ENCODE measurements at regions not wholly inside any gene's neighbourhood (a gene's known extent, or its start where the extent isn't known, plus 50 kb on each side); places are given as distances from the start of the nearest gene placed in this dataset.

DNA sequence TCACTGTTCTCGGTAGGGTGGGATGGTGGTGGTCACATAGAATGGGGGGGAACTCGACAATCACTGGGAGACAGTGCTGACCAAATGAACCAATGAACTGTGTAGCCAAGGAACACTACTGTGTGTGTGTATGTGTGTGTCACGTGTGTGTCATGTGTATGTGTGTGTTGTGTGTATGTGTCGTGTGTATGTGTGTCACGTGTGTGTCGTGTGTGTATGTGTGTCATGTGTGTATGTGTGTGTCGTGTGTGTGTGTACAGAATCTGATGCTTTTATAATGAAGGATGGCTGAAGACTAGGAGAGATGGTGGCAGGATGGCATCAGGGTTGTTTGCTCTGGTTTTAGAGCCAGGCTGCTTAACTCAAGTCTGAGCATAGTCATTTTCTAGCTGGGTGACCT lies 99.1 kb upstream of the DUSP22 start:
- no peak overlapping the region for H3K4me2 ChIP-seq (ENCODE audit: low read length)
- H3F3A ChIP-seq (ENCODE audit: insufficient read depth, low read length, poor library complexity, severe bottlenecking) = no peaks in the 10 kb centered on the region
- H2AFZ ChIP-seq (ENCODE audit: low read depth, low read length) = no peak overlapping the region
- H3K4me3 ChIP-seq (ENCODE audit: low read length) = no peak overlapping the region
- no peak overlapping the region for H3K9ac ChIP-seq (ENCODE audit: low read length)
- H3K27me3 ChIP-seq (ENCODE audit: insufficient read depth, low read depth, low read length) = no peaks in the 10 kb centered on the region
- H3K36me3 ChIP-seq (ENCODE audit: insufficient read depth, low read length) = no peaks in the 10 kb centered on the region
- H3K79me2 ChIP-seq (replicated peaks; ENCODE audit: insufficient read depth, low read length) = no peaks in the 10 kb centered on the region
- no peaks in the 10 kb centered on the region for H3K9me2 ChIP-seq (ENCODE audit: insufficient read depth, low read length)
- H3K9me3 ChIP-seq (ENCODE audit: low read length) = no peaks in the 10 kb centered on the region
- no peaks in the 10 kb centered on the region for H4K20me1 ChIP-seq (ENCODE audit: insufficient read depth)
- TF ChIP-seq MXI1 (conservative IDR thresholded peaks at IDR 0.05; ENCODE audit: poor library complexity, severe bottlenecking) = no peak
- no peak for TF ChIP-seq EP300 (conservative IDR thresholded peaks at IDR 0.05; ENCODE audit: poor library complexity, severe bottlenecking)
- TF ChIP-seq RAD21 (conservative IDR thresholded peaks at IDR 0.05) = no peak
- TF ChIP-seq POLR2AphosphoS5 (IDR thresholded peaks at IDR 0.05) = no peak
- TF ChIP-seq CTCF (IDR thresholded peaks at IDR 0.05; ENCODE audit: poor library complexity, severe bottlenecking) = no peak
- TF ChIP-seq REST (IDR thresholded peaks at IDR 0.05; ENCODE audit: borderline replicate concordance) = no peak
- TF ChIP-seq SMC3 (conservative IDR thresholded peaks at IDR 0.05; ENCODE audit: poor library complexity) = no peak
- TF ChIP-seq TAF1 (IDR thresholded peaks at IDR 0.05; ENCODE audit: low read depth) = no peak
- TF ChIP-seq EZH2 (IDR thresholded peaks at IDR 0.05; ENCODE audit: borderline replicate concordance, insufficient read depth, low read length, poor library complexity, severe bottlenecking) = no peak
- H3K27ac ChIP-seq (ENCODE audit: low read length) = no peak overlapping the region

DNA sequence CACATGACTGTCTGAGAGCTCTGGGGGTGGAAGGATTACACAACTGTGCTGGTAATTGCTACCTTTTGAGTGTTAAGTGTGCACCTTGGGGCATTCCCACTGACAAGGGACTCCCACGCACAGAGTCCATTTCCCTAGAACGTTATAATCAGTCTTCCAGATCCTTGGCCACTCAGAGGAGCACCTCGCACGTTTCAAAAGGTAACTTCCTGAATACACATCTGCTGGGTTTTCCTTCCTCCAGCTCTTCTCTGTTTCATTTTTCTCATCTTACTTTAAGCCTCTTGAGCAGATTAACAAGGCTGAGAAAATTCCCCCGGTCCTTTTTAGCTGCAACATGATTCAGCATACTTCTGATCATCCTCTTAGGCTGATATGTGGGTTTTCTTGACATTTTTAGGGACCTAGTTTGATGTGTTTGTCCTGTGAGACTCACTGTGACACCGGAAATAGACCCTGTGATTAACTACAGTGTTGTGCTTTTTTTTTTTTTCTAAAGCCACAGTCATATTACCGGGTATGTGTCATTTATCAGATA lies 98.4 kb upstream of the DUSP22 start:
- Histone ChIP-seq H3K4me2 (ENCODE audit: low read length) (no peak overlapping the region), H3K4me3 (ENCODE audit: low read length) (no peak overlapping the region), H3K9ac (ENCODE audit: low read length) (no peak overlapping the region), H3F3A (ENCODE audit: insufficient read depth, low read length, poor library complexity, severe bottlenecking) (no peaks in the 10 kb centered on the region), H3K36me3 (ENCODE audit: insufficient read depth, low read length) (no peaks in the 10 kb centered on the region), H2AFZ (ENCODE audit: low read depth, low read length) (no peak overlapping the region), H3K79me2 (replicated peaks; ENCODE audit: insufficient read depth, low read length) (no peaks in the 10 kb centered on the region), H4K20me1 (ENCODE audit: insufficient read depth) (no peaks in the 10 kb centered on the region), H3K27ac (ENCODE audit: low read length) (no peak overlapping the region), H3K9me2 (ENCODE audit: insufficient read depth, low read length) (no peaks in the 10 kb centered on the region), H3K9me3 (ENCODE audit: low read length) (no peaks in the 10 kb centered on the region), H3K27me3 (ENCODE audit: insufficient read depth, low read depth, low read length) (no peaks in the 10 kb centered on the region)
- TF ChIP-seq SMC3 (conservative IDR thresholded peaks at IDR 0.05; ENCODE audit: poor library complexity) = no peak
- TF ChIP-seq POLR2AphosphoS5 (IDR thresholded peaks at IDR 0.05) = no peak

All from neural cell (in vitro differentiated cells).